CD14-positive monocyte (primary cell): ENCODE measurements at regions not wholly inside any gene's neighbourhood (a gene's known extent, or its start where the extent isn't known, plus 50 kb on each side); places are given as distances from the start of the nearest gene placed in this dataset.

ENCODE experiments used
- DNase-seq, 3 donors: peaks; one replicate each; pipeline ENCODE4 v3.0.0-alpha.2; 2011 to 2022
- H2AFZ ChIP-seq: 2 replicates; pipeline ENCODE4 v1.6.0; 2012; ENCODE audit warnings: mild to moderate bottlenecking, low read depth, low read length, inconsistent platforms; ENCODE audit not compliant: insufficient read depth, poor library complexity, severe bottlenecking
- H3K27ac ChIP-seq, 2 donors: 1 replicate in 1 of 2; 2 replicates in 1 of 2; pipeline ENCODE4 v1.5.1; 2012 to 2013; ENCODE audit warnings: low read length in 2 of 2, control low read depth in 1 of 2, inconsistent platforms in 1 of 2, low read depth in 1 of 2, mild to moderate bottlenecking in 1 of 2
- H3K27me3 ChIP-seq, 2 donors: one replicate each; pipeline versions ENCODE4 v1.6.0 to v1.6.1; 2011 to 2013; ENCODE audit warnings: low read length in 2 of 2; ENCODE audit not compliant: control insufficient read depth in 2 of 2, insufficient read depth in 2 of 2
- H3K36me3 ChIP-seq, 2 donors: replicated peaks in 1 of 2; 1 replicate in 1 of 2; 2 replicates in 1 of 2; pipeline versions ENCODE4 v1.5.1 to v1.6.1; 2012 to 2013; ENCODE audit warnings: low read length in 2 of 2, control low read depth in 1 of 2, inconsistent platforms in 1 of 2, mild to moderate bottlenecking in 1 of 2; ENCODE audit not compliant: insufficient read depth in 2 of 2, control insufficient read depth in 1 of 2
- H3K4me1 ChIP-seq, 2 donors: 1 replicate in 1 of 2; 2 replicates in 1 of 2; pipeline versions ENCODE4 v1.5.1 to v1.6.1; 2012 to 2013; ENCODE audit warnings: low read length in 2 of 2, control low read depth in 1 of 2, inconsistent platforms in 1 of 2, mild to moderate bottlenecking in 1 of 2, moderate library complexity in 1 of 2; ENCODE audit not compliant: insufficient read depth in 2 of 2, control insufficient read depth in 1 of 2
- H3K4me2 ChIP-seq: replicated peaks from 2 replicates; pipeline ENCODE3; 2012; ENCODE audit warnings: low read length, moderate library complexity, mild to moderate bottlenecking; ENCODE audit not compliant: poor library complexity, severe bottlenecking; ENCODE audit errors: extremely low read depth
- H3K4me3 ChIP-seq, 3 experiments: fragments of 200-600 bp in 1 of 3; sonication (generic) in 1 of 3; replicated peaks in 1 of 3; 1 replicate in 2 of 3; 2 replicates in 1 of 3; pipeline ENCODE4 v1.5.1; 2011 to 2013; ENCODE audit warnings: low read length in 3 of 3, mild to moderate bottlenecking in 3 of 3, control low read depth in 2 of 3, low read depth in 2 of 3, inconsistent platforms in 1 of 3, moderate library complexity in 1 of 3
- H3K79me2 ChIP-seq: 2 replicates; pipeline ENCODE4 v1.6.0; 2012; ENCODE audit warnings: mild to moderate bottlenecking, control low read depth, inconsistent platforms, low read length, moderate library complexity; ENCODE audit not compliant: insufficient read depth
- H3K9ac ChIP-seq: 2 replicates; pipeline ENCODE4 v1.6.0; 2017; ENCODE audit warnings: low read length, mild to moderate bottlenecking; ENCODE audit not compliant: insufficient read depth, poor library complexity, severe bottlenecking
- H3K9me3 ChIP-seq, 2 donors: replicated peaks in 1 of 2; 1 replicate in 1 of 2; 2 replicates in 1 of 2; pipeline versions ENCODE4 v1.5.1 to v1.6.1; 2012 to 2013; ENCODE audit warnings: low read length in 2 of 2, control low read depth in 1 of 2; ENCODE audit not compliant: control insufficient read depth in 1 of 2, insufficient read depth in 1 of 2
- H4K20me1 ChIP-seq: 2 replicates; pipeline ENCODE4 v1.6.0; 2012; ENCODE audit warnings: mild to moderate bottlenecking, low read length, control low read depth, moderate library complexity; ENCODE audit not compliant: insufficient read depth
- H3K27ac Mint-ChIP-seq, 7 donors: one replicate each; pipeline ENCODE4 v1.8.0; 2020; ENCODE audit warnings: mild to moderate bottlenecking in 7 of 7, mixed read lengths in 7 of 7, moderate library complexity in 6 of 7, inconsistent platforms in 2 of 7
- H3K27me3 Mint-ChIP-seq, 3 donors: one replicate each; pipeline ENCODE4 v1.8.0; 2021 to 2022; ENCODE audit warnings: low read depth in 3 of 3, mild to moderate bottlenecking in 3 of 3, mixed read lengths in 3 of 3, moderate library complexity in 3 of 3, inconsistent platforms in 1 of 3
- H3K36me3 Mint-ChIP-seq, 2 donors: one replicate each; pipeline ENCODE4 v1.8.0; 2020; ENCODE audit warnings: mixed read lengths in 2 of 2, inconsistent platforms in 1 of 2, mild to moderate bottlenecking in 1 of 2
- H3K4me1 Mint-ChIP-seq: one replicate; pipeline ENCODE4 v1.8.0; 2020; ENCODE audit warnings: mild to moderate bottlenecking, mixed read lengths
- H3K4me3 Mint-ChIP-seq, 2 donors: one replicate each; pipeline ENCODE4 v1.8.0; 2020; ENCODE audit warnings: mild to moderate bottlenecking in 2 of 2, mixed read lengths in 2 of 2, moderate library complexity in 1 of 2
- H3K9me3 Mint-ChIP-seq, 7 donors: one replicate each; pipeline ENCODE4 v1.8.0; 2020 to 2022; ENCODE audit warnings: mixed read lengths in 7 of 7, mild to moderate bottlenecking in 6 of 7, moderate library complexity in 6 of 7, inconsistent platforms in 2 of 7
- WGBS: methylation state at CpG from one replicate; pipeline ENCODE4 v1.1.5; 2013; ENCODE audit warnings: missing lambda C conversion rate; ENCODE audit not compliant: insufficient coverage; 5-methylcytosine and 5-hydroxymethylcytosine counted together
- intact Hi-C, 2 donors: fragments of 100-400 bp; cut with micrococcal nuclease; formaldehyde crosslinking; loops; one replicate each; pipeline versions ENCODE4 v1.15.0 to v1.15.1; 2023
- TF ChIP-seq, protein P1 (sequence below): fragments of 200-600 bp; IDR thresholded peaks from one replicate; pipeline ENCODE4 v1.8.0; 2022; ENCODE audit warnings: antibody characterized with exemption, mild to moderate bottlenecking

DNA sequence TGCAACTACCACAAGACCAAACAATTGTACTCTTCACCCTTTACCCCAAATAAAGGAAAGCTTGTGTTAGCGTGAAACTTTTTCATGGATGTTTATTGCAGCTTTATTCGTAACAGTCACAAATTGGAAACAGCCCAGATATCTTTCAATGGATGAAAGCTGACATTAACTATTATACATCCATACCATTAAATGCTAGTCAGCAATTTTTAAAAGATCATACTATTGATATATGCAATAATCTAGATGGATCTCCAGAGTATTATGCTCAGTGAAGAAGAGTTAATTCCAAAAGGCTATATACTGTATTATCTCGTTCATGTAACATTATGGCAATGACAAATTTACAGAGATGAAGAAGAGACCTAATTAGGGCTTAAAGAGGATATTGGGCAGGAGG is 1491.2 kb upstream of the CDH8 start:
- Histone ChIP-seq H3K36me3 (no peaks in the 10 kb centered on the region), H3K4me3 (no peak overlapping the region), H2AFZ (no peak overlapping the region), H3K4me1 (no peaks in the 10 kb centered on the region), H4K20me1 (no peaks in the 10 kb centered on the region), H3K27me3 (no peaks in the 10 kb centered on the region), H3K79me2 (no peaks in the 10 kb centered on the region), H3K9ac (no peak overlapping the region), H3K27ac (no peak overlapping the region), H3K4me2 (no peak overlapping the region), H3K9me3 (no peaks in the 10 kb centered on the region)
- TF ChIP-seq, protein P1, sequence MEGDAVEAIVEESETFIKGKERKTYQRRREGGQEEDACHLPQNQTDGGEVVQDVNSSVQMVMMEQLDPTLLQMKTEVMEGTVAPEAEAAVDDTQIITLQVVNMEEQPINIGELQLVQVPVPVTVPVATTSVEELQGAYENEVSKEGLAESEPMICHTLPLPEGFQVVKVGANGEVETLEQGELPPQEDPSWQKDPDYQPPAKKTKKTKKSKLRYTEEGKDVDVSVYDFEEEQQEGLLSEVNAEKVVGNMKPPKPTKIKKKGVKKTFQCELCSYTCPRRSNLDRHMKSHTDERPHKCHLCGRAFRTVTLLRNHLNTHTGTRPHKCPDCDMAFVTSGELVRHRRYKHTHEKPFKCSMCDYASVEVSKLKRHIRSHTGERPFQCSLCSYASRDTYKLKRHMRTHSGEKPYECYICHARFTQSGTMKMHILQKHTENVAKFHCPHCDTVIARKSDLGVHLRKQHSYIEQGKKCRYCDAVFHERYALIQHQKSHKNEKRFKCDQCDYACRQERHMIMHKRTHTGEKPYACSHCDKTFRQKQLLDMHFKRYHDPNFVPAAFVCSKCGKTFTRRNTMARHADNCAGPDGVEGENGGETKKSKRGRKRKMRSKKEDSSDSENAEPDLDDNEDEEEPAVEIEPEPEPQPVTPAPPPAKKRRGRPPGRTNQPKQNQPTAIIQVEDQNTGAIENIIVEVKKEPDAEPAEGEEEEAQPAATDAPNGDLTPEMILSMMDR: no peak
- H3K9me3 Mint-ChIP-seq: peaks cover 0 to 7% (median 3%) of the 10 kb centered on the region in 7 donors
- WGBS: 100% methylated on average over 1 of the region's 3 CpGs
- no peaks in the 10 kb centered on the region for H3K36me3 Mint-ChIP-seq
- intact Hi-C loops: no loop called here
- H3K4me1 Mint-ChIP-seq: no peaks in the 10 kb centered on the region
- no peak overlapping the region for H3K27ac Mint-ChIP-seq
- no peak overlapping the region for H3K4me3 Mint-ChIP-seq
- no peak for DNase-seq
- H3K27me3 Mint-ChIP-seq: peaks cover 0 to 2% (median 1%) of the 10 kb centered on the region in 3 donors

DNA sequence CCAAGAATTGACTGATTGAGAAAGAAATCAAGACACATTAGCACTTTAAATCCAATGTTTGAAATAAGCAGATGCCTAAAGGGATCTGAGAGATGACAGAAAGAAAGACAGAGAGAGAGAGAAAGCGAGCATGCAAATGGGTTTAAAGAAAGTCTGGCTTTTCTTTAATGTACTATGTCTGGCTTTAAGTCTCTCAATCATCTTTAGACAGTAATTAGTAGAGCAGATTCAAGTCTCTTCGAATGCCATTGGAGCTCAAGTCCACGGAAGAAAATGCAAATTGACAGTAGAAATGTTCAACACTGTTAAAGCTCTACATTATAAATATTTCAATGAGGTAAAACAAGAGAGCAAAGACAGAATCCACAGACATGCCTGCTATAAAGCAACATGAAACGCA is 1480.2 kb upstream of the CDH8 start:
- no peaks in the 10 kb centered on the region for H3K9me3 ChIP-seq
- Mint-ChIP-seq H3K27ac (no peak overlapping the region), H3K9me3 (no peaks in the 10 kb centered on the region), H3K4me1 (no peaks in the 10 kb centered on the region), H3K4me3 (no peak overlapping the region), H3K36me3 (no peaks in the 10 kb centered on the region), H3K27me3 (no peaks in the 10 kb centered on the region)
- no CpG with 5 or more reads among the region's 4 CpGs for WGBS
- TF ChIP-seq, protein P1: no peak
- no peak overlapping the region for H2AFZ ChIP-seq
- DNase-seq: no peak
- no peaks in the 10 kb centered on the region for H3K4me1 ChIP-seq
- no peaks in the 10 kb centered on the region for H3K36me3 ChIP-seq
- H3K27me3 ChIP-seq: no peaks in the 10 kb centered on the region
- no peaks in the 10 kb centered on the region for H4K20me1 ChIP-seq
- H3K79me2 ChIP-seq: no peaks in the 10 kb centered on the region
- no peak overlapping the region for H3K9ac ChIP-seq
- no peak overlapping the region for H3K4me2 ChIP-seq
- intact Hi-C loops: no loop called here
- H3K27ac ChIP-seq: no peak overlapping the region
- H3K4me3 ChIP-seq: no peak overlapping the region
